NB4 (cell line): ENCODE measurements at regions not wholly inside any gene's neighbourhood (a gene's known extent, or its start where the extent isn't known, plus 50 kb on each side); places are given as distances from the start of the nearest gene placed in this dataset.

Experiments
- DNase-seq: peaks from one replicate; pipeline ENCODE4 v3.0.0; 2010; ENCODE audit warnings: low read depth
- H3K4me3 ChIP-seq: one replicate; pipeline ENCODE4 v1.5.1; 2011; ENCODE audit warnings: mild to moderate bottlenecking, low read depth, low read length, moderate library complexity
- MYC ChIP-seq: IDR thresholded peaks from 2 replicates; pipeline ENCODE4 v1.6.1; 2011; ENCODE audit warnings: low read depth, low read length
- POLR2A ChIP-seq: IDR thresholded peaks from 2 replicates; pipeline ENCODE4 v1.6.1; 2011; ENCODE audit warnings: mild to moderate bottlenecking; ENCODE audit not compliant: insufficient read length; ENCODE audit errors: extremely low read depth
- TF ChIP-seq, protein P1 (sequence below): IDR thresholded peaks from 2 replicates; pipeline ENCODE4 v1.6.1; 2011; ENCODE audit warnings: low read depth, low read length
- TF ChIP-seq, protein P2 (sequence below): IDR thresholded peaks from one replicate; pipeline ENCODE4 v1.5.1; 2012; ENCODE audit warnings: low read depth, low read length

DNA sequence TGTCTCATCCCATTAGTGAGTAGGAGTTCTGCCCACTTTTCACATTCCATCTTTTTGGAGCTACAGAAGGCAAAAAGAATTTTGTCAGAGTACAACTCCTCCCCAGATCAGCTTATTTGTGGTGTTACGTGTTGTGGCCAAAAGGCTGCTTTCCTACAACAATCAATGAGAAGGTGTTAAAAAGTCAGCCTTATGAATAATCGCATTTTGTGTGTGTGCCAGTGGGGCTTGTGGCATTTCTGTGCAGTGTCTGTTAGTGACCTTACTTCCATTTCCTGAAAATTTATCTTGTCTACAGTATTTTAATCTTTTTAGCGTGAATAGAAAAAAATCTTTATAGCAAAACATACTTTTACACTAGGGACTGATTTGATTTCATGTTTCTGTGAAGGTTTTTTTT, 458.3 kb upstream of the LCORL start:
- TF ChIP-seq MYC (no peak), POLR2A (no peak)
- TF ChIP-seq, protein P1, sequence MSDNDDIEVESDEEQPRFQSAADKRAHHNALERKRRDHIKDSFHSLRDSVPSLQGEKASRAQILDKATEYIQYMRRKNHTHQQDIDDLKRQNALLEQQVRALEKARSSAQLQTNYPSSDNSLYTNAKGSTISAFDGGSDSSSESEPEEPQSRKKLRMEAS = no peak
- TF ChIP-seq, protein P2, sequence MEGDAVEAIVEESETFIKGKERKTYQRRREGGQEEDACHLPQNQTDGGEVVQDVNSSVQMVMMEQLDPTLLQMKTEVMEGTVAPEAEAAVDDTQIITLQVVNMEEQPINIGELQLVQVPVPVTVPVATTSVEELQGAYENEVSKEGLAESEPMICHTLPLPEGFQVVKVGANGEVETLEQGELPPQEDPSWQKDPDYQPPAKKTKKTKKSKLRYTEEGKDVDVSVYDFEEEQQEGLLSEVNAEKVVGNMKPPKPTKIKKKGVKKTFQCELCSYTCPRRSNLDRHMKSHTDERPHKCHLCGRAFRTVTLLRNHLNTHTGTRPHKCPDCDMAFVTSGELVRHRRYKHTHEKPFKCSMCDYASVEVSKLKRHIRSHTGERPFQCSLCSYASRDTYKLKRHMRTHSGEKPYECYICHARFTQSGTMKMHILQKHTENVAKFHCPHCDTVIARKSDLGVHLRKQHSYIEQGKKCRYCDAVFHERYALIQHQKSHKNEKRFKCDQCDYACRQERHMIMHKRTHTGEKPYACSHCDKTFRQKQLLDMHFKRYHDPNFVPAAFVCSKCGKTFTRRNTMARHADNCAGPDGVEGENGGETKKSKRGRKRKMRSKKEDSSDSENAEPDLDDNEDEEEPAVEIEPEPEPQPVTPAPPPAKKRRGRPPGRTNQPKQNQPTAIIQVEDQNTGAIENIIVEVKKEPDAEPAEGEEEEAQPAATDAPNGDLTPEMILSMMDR = no peak
- no peak overlapping the region for H3K4me3 ChIP-seq
- DNase-seq = no peak

DNA sequence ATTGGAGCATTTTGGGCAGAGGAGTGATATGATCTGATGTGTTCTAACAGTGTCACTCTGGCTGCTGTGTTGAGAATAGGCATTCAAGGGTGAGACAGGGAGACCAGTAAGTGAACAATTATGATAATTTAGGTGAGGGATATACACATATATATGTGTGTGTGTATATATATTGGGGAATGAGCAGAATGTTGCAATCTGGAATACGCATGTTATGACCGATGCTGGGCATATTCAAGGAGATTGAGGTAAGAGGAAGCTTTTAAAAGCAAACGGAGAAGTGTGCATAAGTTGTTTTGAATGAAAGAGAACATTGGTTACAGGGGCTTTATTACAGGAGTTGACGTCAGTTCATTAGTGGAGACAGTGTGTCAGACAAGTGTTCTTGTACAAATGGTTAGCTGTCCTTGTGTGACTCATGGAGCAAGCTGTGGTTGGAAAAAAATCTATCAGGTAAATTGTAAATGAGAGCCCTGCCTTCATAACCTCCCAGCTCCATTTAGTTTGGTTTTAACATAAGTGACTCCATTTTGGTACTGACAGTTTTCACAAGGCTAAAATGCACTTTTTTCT, 442.5 kb upstream of the LCORL start:
- no peak overlapping the region for H3K4me3 ChIP-seq
- no peak for DNase-seq
- TF ChIP-seq, protein P2 = no peak
- TF ChIP-seq, protein P1 = no peak
- TF ChIP-seq MYC (no peak), POLR2A (no peak)

- no peak for DNase-seq
- no peak for TF ChIP-seq MYC
- TF ChIP-seq, protein P1 = no peak
- no peak for TF ChIP-seq POLR2A
- TF ChIP-seq, protein P2 = no peak
- no peak overlapping the region for H3K4me3 ChIP-seq
Observed at GRCh38 chr4:18458465-18458864, 436.9 kb upstream of the LCORL start.

DNA sequence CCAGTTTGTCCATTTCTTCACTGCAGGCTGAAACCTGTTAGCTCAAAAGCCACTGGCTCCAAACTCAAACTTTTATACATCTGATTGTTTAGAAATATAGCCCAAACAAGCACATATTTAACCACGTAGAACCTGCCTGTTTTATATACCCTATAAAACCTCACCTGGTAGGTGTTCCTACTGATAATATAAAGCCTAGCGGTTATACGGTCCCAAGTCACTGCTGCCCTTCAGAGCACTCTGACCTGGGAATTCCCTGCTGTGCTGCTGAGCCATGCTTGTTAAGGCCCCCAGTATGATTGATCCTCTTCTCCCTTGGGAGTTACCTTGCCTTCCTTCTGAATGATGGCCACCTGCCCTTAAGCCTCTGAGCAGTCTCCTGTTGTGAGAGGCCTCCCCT, 432.8 kb upstream of the LCORL start:
- DNase-seq = no peak
- H3K4me3 ChIP-seq = no peak overlapping the region
- no peak for TF ChIP-seq POLR2A
- TF ChIP-seq, protein P1 = no peak
- TF ChIP-seq MYC = no peak
- TF ChIP-seq, protein P2 = no peak

- H3K4me3 ChIP-seq = no peak overlapping the region
- no peak for DNase-seq
- TF ChIP-seq, protein P1 = no peak
- TF ChIP-seq POLR2A (no peak), MYC (no peak)
- TF ChIP-seq, protein P2 = no peak
Observed at GRCh38 chr4:18445110-18445509, 423.6 kb upstream of the LCORL start.

DNA sequence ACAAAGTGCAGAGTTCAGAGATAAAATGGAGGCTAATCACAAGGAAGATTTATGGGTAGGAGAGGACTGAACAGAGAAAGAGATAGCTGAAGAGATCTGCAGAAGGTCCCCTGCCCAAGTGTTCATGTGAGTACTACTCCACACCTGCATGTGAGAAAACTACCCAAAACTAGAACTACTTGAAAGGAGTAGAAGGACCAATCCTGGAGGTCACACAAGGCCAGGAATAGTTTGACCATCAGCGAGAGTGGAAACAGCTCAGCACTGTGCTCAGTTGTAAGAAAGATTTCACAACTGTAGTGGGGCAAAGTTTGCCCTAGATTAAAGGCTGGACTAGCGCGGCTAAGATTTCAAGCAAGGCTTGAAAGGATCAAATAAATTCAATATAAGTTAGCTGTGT, 422.7 kb upstream of the LCORL start:
- TF ChIP-seq, protein P2 = no peak
- TF ChIP-seq, protein P1 = no peak
- no peak for TF ChIP-seq POLR2A
- no peak for TF ChIP-seq MYC
- H3K4me3 ChIP-seq = no peak overlapping the region
- no peak for DNase-seq
